Thyroid gland (tissue), 4 donors: ENCODE measurements at regions not wholly inside any gene's neighbourhood (a gene's known extent, or its start where the extent isn't known, plus 50 kb on each side); places are given as distances from the start of the nearest gene placed in this dataset.

Experiments
- POLR2A ChIP-seq, 2 donors: fragments of 450-650 bp; IDR thresholded peaks; one replicate each; pipeline ENCODE4 v1.6.1; 2017; ENCODE audit warnings: antibody characterized with exemption in 2 of 2, mild to moderate bottlenecking in 2 of 2, moderate library complexity in 1 of 2
- TF ChIP-seq, protein P1 (sequence below), 6 experiments: fragments of 200-600 bp in 3 of 6; fragments of 450-650 bp in 3 of 6; sonication (generic) in 3 of 6; IDR thresholded peaks; one replicate each; pipeline ENCODE4 v1.5.1; 2016 to 2019; ENCODE audit warnings: antibody characterized with exemption in 6 of 6, mild to moderate bottlenecking in 2 of 6, inconsistent platforms in 1 of 6, moderate library complexity in 1 of 6

DNA sequence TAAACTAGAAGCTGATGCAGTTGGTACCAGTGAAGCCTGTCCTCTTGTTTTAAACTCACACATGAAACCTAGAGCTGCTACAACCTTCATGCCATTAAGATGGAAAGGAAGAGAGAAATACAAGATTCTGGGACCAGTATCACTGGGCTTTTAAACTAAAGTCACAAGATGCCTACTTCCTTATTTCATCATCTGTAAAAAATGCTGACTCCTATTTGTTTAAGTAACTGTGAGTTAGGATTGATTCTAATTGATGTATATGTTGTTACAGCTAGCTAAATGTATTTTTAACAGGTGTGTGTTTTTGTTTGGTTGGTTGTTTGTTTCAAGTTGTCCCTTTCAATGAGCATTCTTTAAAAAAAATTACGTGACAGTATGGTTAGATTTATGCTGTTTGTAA is 833.3 kb upstream of the PRMT6 start:
- TF ChIP-seq, protein P1, sequence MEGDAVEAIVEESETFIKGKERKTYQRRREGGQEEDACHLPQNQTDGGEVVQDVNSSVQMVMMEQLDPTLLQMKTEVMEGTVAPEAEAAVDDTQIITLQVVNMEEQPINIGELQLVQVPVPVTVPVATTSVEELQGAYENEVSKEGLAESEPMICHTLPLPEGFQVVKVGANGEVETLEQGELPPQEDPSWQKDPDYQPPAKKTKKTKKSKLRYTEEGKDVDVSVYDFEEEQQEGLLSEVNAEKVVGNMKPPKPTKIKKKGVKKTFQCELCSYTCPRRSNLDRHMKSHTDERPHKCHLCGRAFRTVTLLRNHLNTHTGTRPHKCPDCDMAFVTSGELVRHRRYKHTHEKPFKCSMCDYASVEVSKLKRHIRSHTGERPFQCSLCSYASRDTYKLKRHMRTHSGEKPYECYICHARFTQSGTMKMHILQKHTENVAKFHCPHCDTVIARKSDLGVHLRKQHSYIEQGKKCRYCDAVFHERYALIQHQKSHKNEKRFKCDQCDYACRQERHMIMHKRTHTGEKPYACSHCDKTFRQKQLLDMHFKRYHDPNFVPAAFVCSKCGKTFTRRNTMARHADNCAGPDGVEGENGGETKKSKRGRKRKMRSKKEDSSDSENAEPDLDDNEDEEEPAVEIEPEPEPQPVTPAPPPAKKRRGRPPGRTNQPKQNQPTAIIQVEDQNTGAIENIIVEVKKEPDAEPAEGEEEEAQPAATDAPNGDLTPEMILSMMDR (IDR thresholded peaks at IDR 0.05): no peak
- TF ChIP-seq POLR2A (IDR thresholded peaks at IDR 0.05): no peak
